ENCODE measurements at regions not wholly inside any gene's neighbourhood (a gene's known extent, or its start where the extent isn't known, plus 50 kb on each side); places are given as distances from the start of the nearest gene placed in this dataset.

GRCh38 chr13:60699636-60700035 lies 302.6 kb downstream of the TDRD3 start:
- TF ChIP-seq CTCF (IDR thresholded peaks at IDR 0.05; ENCODE audit: poor library complexity) (no peak), EZH2phosphoT487 (IDR thresholded peaks at IDR 0.05; ENCODE audit: low read depth, severe bottlenecking, unreplicated experiment) (no peak)

Measured in hepatocyte (in vitro differentiated cells).